ENCODE measurements at regions not wholly inside any gene's neighbourhood (a gene's known extent, or its start where the extent isn't known, plus 50 kb on each side); places are given as distances from the start of the nearest gene placed in this dataset.
A peak's percentile ranks its signal among the peaks of the same experiment; 100 is the strongest.

GRCh38 chr6:25132934-25133333 lies 146.2 kb upstream of the CARMIL1 start:
- H3K4me3 ChIP-seq (ENCODE audit: low read length) = no peak overlapping the region
- H3K4me2 ChIP-seq (ENCODE audit: low read length) = no peak overlapping the region
- TF ChIP-seq, protein P1, sequence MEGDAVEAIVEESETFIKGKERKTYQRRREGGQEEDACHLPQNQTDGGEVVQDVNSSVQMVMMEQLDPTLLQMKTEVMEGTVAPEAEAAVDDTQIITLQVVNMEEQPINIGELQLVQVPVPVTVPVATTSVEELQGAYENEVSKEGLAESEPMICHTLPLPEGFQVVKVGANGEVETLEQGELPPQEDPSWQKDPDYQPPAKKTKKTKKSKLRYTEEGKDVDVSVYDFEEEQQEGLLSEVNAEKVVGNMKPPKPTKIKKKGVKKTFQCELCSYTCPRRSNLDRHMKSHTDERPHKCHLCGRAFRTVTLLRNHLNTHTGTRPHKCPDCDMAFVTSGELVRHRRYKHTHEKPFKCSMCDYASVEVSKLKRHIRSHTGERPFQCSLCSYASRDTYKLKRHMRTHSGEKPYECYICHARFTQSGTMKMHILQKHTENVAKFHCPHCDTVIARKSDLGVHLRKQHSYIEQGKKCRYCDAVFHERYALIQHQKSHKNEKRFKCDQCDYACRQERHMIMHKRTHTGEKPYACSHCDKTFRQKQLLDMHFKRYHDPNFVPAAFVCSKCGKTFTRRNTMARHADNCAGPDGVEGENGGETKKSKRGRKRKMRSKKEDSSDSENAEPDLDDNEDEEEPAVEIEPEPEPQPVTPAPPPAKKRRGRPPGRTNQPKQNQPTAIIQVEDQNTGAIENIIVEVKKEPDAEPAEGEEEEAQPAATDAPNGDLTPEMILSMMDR (IDR thresholded peaks at IDR 0.05; ENCODE audit: low read depth, low read length, poor library complexity, severe bottlenecking) = no peak
- TF ChIP-seq EZH2phosphoT487 (IDR thresholded peaks at IDR 0.05; ENCODE audit: borderline replicate concordance, low read length) = no peak
- peaks cover 2% of the 10 kb centered on the region; the same call in 1 of the 2 replicates for H3K36me3 ChIP-seq (ENCODE audit: control insufficient read depth, low read length)
- H3K9me3 ChIP-seq (ENCODE audit: control insufficient read depth, insufficient read depth, low read length) = peaks cover 39% of the 10 kb centered on the region
- no peaks in the 10 kb centered on the region for H3K27me3 ChIP-seq (ENCODE audit: control insufficient read depth, low read length)
- H3K9me2 ChIP-seq (replicated peaks; ENCODE audit: control insufficient read depth, low read length) = no peaks in the 10 kb centered on the region
- H3K27ac ChIP-seq (ENCODE audit: low read depth, low read length) = no peak overlapping the region
- no peaks in the 10 kb centered on the region for H4K20me1 ChIP-seq (ENCODE audit: control insufficient read depth, insufficient read depth, low read depth, low read length)
- peaks cover 16% of the 10 kb centered on the region for H3K4me1 ChIP-seq (ENCODE audit: control insufficient read depth, low read length)
- H3F3A ChIP-seq (ENCODE audit: control insufficient read depth, insufficient read depth) = no peaks in the 10 kb centered on the region
- no peaks in the 10 kb centered on the region for H3K79me2 ChIP-seq (ENCODE audit: control insufficient read depth, low read length)

DNA sequence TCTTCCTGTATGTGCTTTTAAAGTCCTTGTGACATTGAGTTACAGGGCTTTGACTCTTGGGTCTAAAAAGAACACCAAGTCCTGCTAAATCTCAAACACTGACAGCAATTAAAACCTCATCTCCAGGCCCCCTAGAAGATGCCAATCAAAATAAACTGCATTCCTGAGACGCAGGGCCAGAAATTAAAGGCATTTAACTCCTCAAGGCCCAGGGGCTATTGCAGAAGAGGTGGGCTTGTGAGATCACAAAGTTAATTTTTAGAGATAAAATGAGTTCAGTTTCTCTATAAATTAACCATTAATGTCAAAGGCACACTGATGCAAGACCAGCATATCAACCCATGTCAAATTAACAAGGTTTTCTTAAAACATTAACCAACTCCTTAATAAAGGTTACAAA lies 145.6 kb upstream of the CARMIL1 start:
- Histone ChIP-seq H3K9me2 (replicated peaks; ENCODE audit: control insufficient read depth, low read length) (no peaks in the 10 kb centered on the region), H4K20me1 (ENCODE audit: control insufficient read depth, insufficient read depth, low read depth, low read length) (no peaks in the 10 kb centered on the region), H3K4me1 (ENCODE audit: control insufficient read depth, low read length) (peaks cover 23% of the 10 kb centered on the region), H3F3A (ENCODE audit: control insufficient read depth, insufficient read depth) (no peaks in the 10 kb centered on the region), H3K27ac (ENCODE audit: low read depth, low read length) (no peak overlapping the region), H3K36me3 (ENCODE audit: control insufficient read depth, low read length) (peaks cover 2% of the 10 kb centered on the region; the same call in 1 of the 2 replicates), H3K4me2 (ENCODE audit: low read length) (no peak overlapping the region), H3K27me3 (ENCODE audit: control insufficient read depth, low read length) (no peaks in the 10 kb centered on the region), H3K4me3 (ENCODE audit: low read length) (no peak overlapping the region), H3K9me3 (ENCODE audit: control insufficient read depth, insufficient read depth, low read length) (peaks cover 39% of the 10 kb centered on the region), H3K79me2 (ENCODE audit: control insufficient read depth, low read length) (no peaks in the 10 kb centered on the region)
- no peak for TF ChIP-seq EZH2phosphoT487 (IDR thresholded peaks at IDR 0.05; ENCODE audit: borderline replicate concordance, low read length)
- TF ChIP-seq, protein P1 (IDR thresholded peaks at IDR 0.05; ENCODE audit: low read depth, low read length, poor library complexity, severe bottlenecking) = no peak

GRCh38 chr6:25136854-25137253 lies 142.3 kb upstream of the CARMIL1 start:
- Histone ChIP-seq H3K36me3 (ENCODE audit: control insufficient read depth, low read length) (peaks cover 2% of the 10 kb centered on the region; the same call in 1 of the 2 replicates), H3K4me1 (ENCODE audit: control insufficient read depth, low read length) (peaks cover 33% of the 10 kb centered on the region), H3K27me3 (ENCODE audit: control insufficient read depth, low read length) (no peaks in the 10 kb centered on the region), H4K20me1 (ENCODE audit: control insufficient read depth, insufficient read depth, low read depth, low read length) (no peaks in the 10 kb centered on the region), H3K4me3 (ENCODE audit: low read length) (peak overlapping the region; percentile 74), H3K79me2 (ENCODE audit: control insufficient read depth, low read length) (no peaks in the 10 kb centered on the region), H3K9me3 (ENCODE audit: control insufficient read depth, insufficient read depth, low read length) (peaks cover 39% of the 10 kb centered on the region), H3K27ac (ENCODE audit: low read depth, low read length) (no peak overlapping the region), H3K9me2 (replicated peaks; ENCODE audit: control insufficient read depth, low read length) (no peaks in the 10 kb centered on the region), H3F3A (ENCODE audit: control insufficient read depth, insufficient read depth) (0 out of 2 replicates have a peak, but pooled peaks cover 3% of the 10 kb centered on the region), H3K4me2 (ENCODE audit: low read length) (peak overlapping the region; percentile 86)
- TF ChIP-seq EZH2phosphoT487 (IDR thresholded peaks at IDR 0.05; ENCODE audit: borderline replicate concordance, low read length) = no peak
- TF ChIP-seq, protein P1 (IDR thresholded peaks at IDR 0.05; ENCODE audit: low read depth, low read length, poor library complexity, severe bottlenecking) = no peak

Data from DOHH2 (cell line).